MM.1S (cell line): ENCODE measurements at regions not wholly inside any gene's neighbourhood (a gene's known extent, or its start where the extent isn't known, plus 50 kb on each side); places are given as distances from the start of the nearest gene placed in this dataset.

Experiments used
- CTCF ChIP-seq: fragments of 300-600 bp; sonication (generic); IDR thresholded peaks from 2 replicates; pipeline ENCODE4 v1.5.1; 2016; ENCODE audit warnings: antibody characterized with exemption, low read length, mixed read lengths
- EZH2 ChIP-seq: fragments of 300-600 bp; sonication (generic); optimal IDR thresholded peaks from 2 replicates; pipeline ENCODE3; 2017; ENCODE audit warnings: low read depth, mild to moderate bottlenecking, antibody characterized with exemption, low read length, mixed read lengths

- TF ChIP-seq CTCF = no peak
- no peak for TF ChIP-seq EZH2
Measured at GRCh38 chr10:3465406-3465891, 292.9 kb upstream of the PITRM1 start.
